DND-41 (cell line): ENCODE measurements at regions not wholly inside any gene's neighbourhood (a gene's known extent, or its start where the extent isn't known, plus 50 kb on each side); places are given as distances from the start of the nearest gene placed in this dataset.

ENCODE experiments used
- EZH2 ChIP-seq: IDR thresholded peaks from 3 replicates; pipeline ENCODE4 v1.6.1; 2012; ENCODE audit warnings: borderline replicate concordance, low read depth, mild to moderate bottlenecking, moderate library complexity, low read length, inconsistent platforms; ENCODE audit not compliant: severe bottlenecking
- TF ChIP-seq, protein P1 (sequence below): IDR thresholded peaks from 2 replicates; pipeline ENCODE4 v1.5.1; 2012; ENCODE audit warnings: borderline replicate concordance, low read length, moderate library complexity, mild to moderate bottlenecking; ENCODE audit not compliant: poor library complexity, severe bottlenecking; ENCODE audit errors: extremely low read depth

DNA sequence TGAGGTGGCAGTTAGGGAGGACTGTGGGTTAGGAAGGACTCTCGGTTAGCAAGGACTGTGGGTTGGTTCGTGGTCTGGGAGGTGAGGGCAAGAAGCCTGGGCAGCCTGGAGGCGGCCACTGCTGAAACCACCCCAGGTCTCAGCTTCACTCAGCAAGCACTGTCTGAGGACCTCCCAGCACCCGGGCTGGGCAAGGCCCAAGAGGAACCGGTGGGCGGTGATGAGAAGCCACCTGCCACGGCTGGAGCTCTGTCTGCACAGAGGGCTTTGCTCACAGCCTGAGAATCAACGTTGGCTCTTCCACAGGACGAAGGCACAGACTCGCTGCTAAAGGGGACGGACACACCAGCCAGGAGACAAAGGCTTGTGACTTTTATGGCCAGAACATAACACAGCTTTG, 69.3 kb downstream of the DACT2 start:
- TF ChIP-seq, protein P1, sequence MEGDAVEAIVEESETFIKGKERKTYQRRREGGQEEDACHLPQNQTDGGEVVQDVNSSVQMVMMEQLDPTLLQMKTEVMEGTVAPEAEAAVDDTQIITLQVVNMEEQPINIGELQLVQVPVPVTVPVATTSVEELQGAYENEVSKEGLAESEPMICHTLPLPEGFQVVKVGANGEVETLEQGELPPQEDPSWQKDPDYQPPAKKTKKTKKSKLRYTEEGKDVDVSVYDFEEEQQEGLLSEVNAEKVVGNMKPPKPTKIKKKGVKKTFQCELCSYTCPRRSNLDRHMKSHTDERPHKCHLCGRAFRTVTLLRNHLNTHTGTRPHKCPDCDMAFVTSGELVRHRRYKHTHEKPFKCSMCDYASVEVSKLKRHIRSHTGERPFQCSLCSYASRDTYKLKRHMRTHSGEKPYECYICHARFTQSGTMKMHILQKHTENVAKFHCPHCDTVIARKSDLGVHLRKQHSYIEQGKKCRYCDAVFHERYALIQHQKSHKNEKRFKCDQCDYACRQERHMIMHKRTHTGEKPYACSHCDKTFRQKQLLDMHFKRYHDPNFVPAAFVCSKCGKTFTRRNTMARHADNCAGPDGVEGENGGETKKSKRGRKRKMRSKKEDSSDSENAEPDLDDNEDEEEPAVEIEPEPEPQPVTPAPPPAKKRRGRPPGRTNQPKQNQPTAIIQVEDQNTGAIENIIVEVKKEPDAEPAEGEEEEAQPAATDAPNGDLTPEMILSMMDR, result no peak
- TF ChIP-seq EZH2, result no peak
